Endothelial cell (in vitro differentiated cells): ENCODE measurements at regions not wholly inside any gene's neighbourhood (a gene's known extent, or its start where the extent isn't known, plus 50 kb on each side); places are given as distances from the start of the nearest gene placed in this dataset.

ENCODE experiments used
- DNase-seq: peaks from one replicate; pipeline ENCODE4 v3.0.0; 2021; ENCODE audit warnings: low spot score
- H3K27ac Mint-ChIP-seq: one replicate; pipeline ENCODE4 v1.8.0; 2021; ENCODE audit warnings: mixed read lengths, inconsistent platforms; ENCODE audit not compliant: unreplicated experiment
- H3K27me3 Mint-ChIP-seq: one replicate; pipeline ENCODE4 v1.8.0; 2021; ENCODE audit warnings: mild to moderate bottlenecking, moderate library complexity, mixed read lengths, inconsistent platforms; ENCODE audit not compliant: unreplicated experiment
- H3K36me3 Mint-ChIP-seq: one replicate; pipeline ENCODE4 v1.8.0; 2021; ENCODE audit warnings: mild to moderate bottlenecking, low read depth, mixed read lengths, inconsistent platforms; ENCODE audit not compliant: unreplicated experiment
- H3K4me1 Mint-ChIP-seq: one replicate; pipeline ENCODE4 v1.8.0; 2021; ENCODE audit warnings: mild to moderate bottlenecking, mixed read lengths, inconsistent platforms; ENCODE audit not compliant: unreplicated experiment
- H3K4me3 Mint-ChIP-seq: one replicate; pipeline ENCODE4 v1.8.0; 2021; ENCODE audit warnings: mild to moderate bottlenecking, mixed read lengths, inconsistent platforms; ENCODE audit not compliant: unreplicated experiment
- H3K9me3 Mint-ChIP-seq: one replicate; pipeline ENCODE4 v1.8.0; 2021; ENCODE audit warnings: mixed read lengths, inconsistent platforms; ENCODE audit not compliant: unreplicated experiment
- CTCF ChIP-seq: fragments of 200-600 bp; sonication (generic); IDR thresholded peaks from one replicate; pipeline ENCODE4 v1.5.0; 2021; ENCODE audit warnings: antibody characterized with exemption; ENCODE audit not compliant: unreplicated experiment

- peaks cover 20% of the 10 kb centered on the region for H3K4me1 Mint-ChIP-seq
- no peak overlapping the region for H3K27ac Mint-ChIP-seq
- no peak overlapping the region for H3K4me3 Mint-ChIP-seq
- TF ChIP-seq CTCF, result no peak
- no peak for DNase-seq
- H3K27me3 Mint-ChIP-seq, result peaks cover 4% of the 10 kb centered on the region
- H3K36me3 Mint-ChIP-seq, result no peaks in the 10 kb centered on the region
- no peaks in the 10 kb centered on the region for H3K9me3 Mint-ChIP-seq
Observed at GRCh38 chr3:177929310-177929709, 606.9 kb upstream of the KCNMB2 start.

- TF ChIP-seq CTCF, result no peak
- no peaks in the 10 kb centered on the region for H3K36me3 Mint-ChIP-seq
- DNase-seq, result no peak
- peaks cover 4% of the 10 kb centered on the region for H3K27me3 Mint-ChIP-seq
- no peak overlapping the region for H3K4me3 Mint-ChIP-seq
- no peak overlapping the region for H3K27ac Mint-ChIP-seq
- peaks cover 29% of the 10 kb centered on the region for H3K4me1 Mint-ChIP-seq
- H3K9me3 Mint-ChIP-seq, result no peaks in the 10 kb centered on the region
Observed at GRCh38 chr3:177930771-177931170, 605.5 kb upstream of the KCNMB2 start.

- peaks cover 4% of the 10 kb centered on the region for H3K27me3 Mint-ChIP-seq
- H3K4me3 Mint-ChIP-seq, result no peak overlapping the region
- DNase-seq, result no peak
- no peak overlapping the region for H3K27ac Mint-ChIP-seq
- H3K36me3 Mint-ChIP-seq, result no peaks in the 10 kb centered on the region
- no peak for TF ChIP-seq CTCF
- peaks cover 29% of the 10 kb centered on the region for H3K4me1 Mint-ChIP-seq
- H3K9me3 Mint-ChIP-seq, result no peaks in the 10 kb centered on the region
Observed at GRCh38 chr3:177931346-177931745, 604.9 kb upstream of the KCNMB2 start.

GRCh38 chr3:177932346-177932745 lies 603.9 kb upstream of the KCNMB2 start:
- DNase-seq, result no peak
- peaks cover 29% of the 10 kb centered on the region for H3K4me1 Mint-ChIP-seq
- no peak for TF ChIP-seq CTCF
- no peaks in the 10 kb centered on the region for H3K36me3 Mint-ChIP-seq
- H3K9me3 Mint-ChIP-seq, result no peaks in the 10 kb centered on the region
- H3K4me3 Mint-ChIP-seq, result no peak overlapping the region
- H3K27ac Mint-ChIP-seq, result no peak overlapping the region
- peaks cover 4% of the 10 kb centered on the region for H3K27me3 Mint-ChIP-seq

GRCh38 chr3:177932750-177933660 lies 603.2 kb upstream of the KCNMB2 start:
- H3K4me1 Mint-ChIP-seq, result peaks cover 29% of the 10 kb centered on the region
- no peaks in the 10 kb centered on the region for H3K9me3 Mint-ChIP-seq
- no peak overlapping the region for H3K4me3 Mint-ChIP-seq
- no peaks in the 10 kb centered on the region for H3K36me3 Mint-ChIP-seq
- H3K27ac Mint-ChIP-seq, result no peak overlapping the region
- H3K27me3 Mint-ChIP-seq, result peaks cover 4% of the 10 kb centered on the region
- TF ChIP-seq CTCF, result no peak
- DNase-seq, result no peak
